Endothelial cell of umbilical vein (primary cell): ENCODE measurements at regions not wholly inside any gene's neighbourhood (a gene's known extent, or its start where the extent isn't known, plus 50 kb on each side); places are given as distances from the start of the nearest gene placed in this dataset.
"Not testable (repeated sequence)": the region's sequence is repeated elsewhere in the genome, so short reads cannot be mapped to it uniquely, and the experiment has no call there.

Source experiments
- BruUV-seq: library from RNA; stranded (reverse); fragments of 400-500 nt; replicated peaks from 2 replicates; lab custom pipeline; 2021; lab: Mats Ljungman, UMichigan
- CTCF ChIA-PET: fragments of 300-600, 350-600 bp; sonication (Branson Sonifier 250); formaldehyde crosslinking; loops from one replicate; lab custom pipeline; 2021; ENCODE audit warnings: antibody characterized with exemption, inconsistent platforms; lab: Charles Lee
- POLR2A ChIA-PET: fragments of 300-600, 350-600 bp; sonication (Branson Sonifier 250); formaldehyde crosslinking; loops from one replicate; lab custom pipeline; 2021; ENCODE audit warnings: antibody characterized with exemption, inconsistent platforms; lab: Charles Lee
- DNase-seq: peaks from one replicate; pipeline ENCODE4 v3.0.0-alpha.2; 2011; ENCODE audit warnings: low read depth, low spot score
- FAIRE-seq: peaks from 2 replicates; lab custom pipeline; 2011; peaks lifted over from hg19 to GRCh38; lab: Jason Lieb, UNC
- H2AFZ ChIP-seq: 2 replicates; pipeline ENCODE4 v1.6.0; 2012; ENCODE audit warnings: low read depth, low read length, control low read depth, inconsistent platforms
- H3K27ac ChIP-seq: 2 replicates; pipeline ENCODE4 v1.5.1; 2011; ENCODE audit warnings: low read depth, mild to moderate bottlenecking, control low read depth, low read length, moderate library complexity; ENCODE audit not compliant: insufficient read depth
- H3K27me3 ChIP-seq, 2 experiments: 2 replicates each; pipeline versions ENCODE4 v1.6.0 to v1.6.1; 2011; ENCODE audit warnings: low read length in 2 of 2, mixed read lengths in 1 of 2; ENCODE audit not compliant: control insufficient read depth in 2 of 2, insufficient read depth in 2 of 2
- H3K36me3 ChIP-seq, 2 experiments: 2 replicates in 1 of 2; 3 replicates in 1 of 2; pipeline ENCODE4 v1.5.1; 2011; ENCODE audit warnings: low read length in 2 of 2, mild to moderate bottlenecking in 1 of 2, moderate library complexity in 1 of 2; ENCODE audit not compliant: control insufficient read depth in 2 of 2, insufficient read depth in 2 of 2; ENCODE audit errors: extremely low read depth in 1 of 2
- H3K4me1 ChIP-seq: 3 replicates; pipeline ENCODE4 v1.5.1; 2011; ENCODE audit warnings: mild to moderate bottlenecking, low read length; ENCODE audit not compliant: control insufficient read depth, insufficient read depth; ENCODE audit errors: extremely low read depth
- H3K4me2 ChIP-seq: 2 replicates; pipeline ENCODE4 v1.6.1; 2011; ENCODE audit warnings: low read length, control low read depth, mixed read lengths; ENCODE audit not compliant: insufficient read depth
- H3K4me3 ChIP-seq, 3 experiments: fragments of 200-600 bp in 1 of 3; sonication (generic), shearing (Covaris generic) in 1 of 3; replicated peaks in 1 of 3; 2 replicates each; pipeline ENCODE4 v1.5.1; 2011 to 2016; ENCODE audit warnings: control low read depth in 3 of 3, low read length in 3 of 3, mild to moderate bottlenecking in 2 of 3, inconsistent platforms in 1 of 3, low read depth in 1 of 3, moderate library complexity in 1 of 3; ENCODE audit not compliant: insufficient read depth in 1 of 3
- H3K79me2 ChIP-seq: 2 replicates; pipeline ENCODE4 v1.6.0; 2012; ENCODE audit warnings: low read length, inconsistent platforms; ENCODE audit not compliant: control insufficient read depth, insufficient read depth
- H3K9ac ChIP-seq: replicated peaks from 2 replicates; pipeline ENCODE3; 2011; ENCODE audit warnings: low read length, control low read depth; ENCODE audit not compliant: insufficient read depth; ENCODE audit errors: extremely low read depth
- H3K9me1 ChIP-seq: replicated peaks from 3 replicates; pipeline ENCODE4 v1.6.0; 2011; ENCODE audit warnings: mild to moderate bottlenecking, low read length; ENCODE audit not compliant: control insufficient read depth, insufficient read depth; ENCODE audit errors: extremely low read depth
- H3K9me3 ChIP-seq: replicated peaks from 2 replicates; pipeline ENCODE4 v1.5.1; 2012; ENCODE audit warnings: low read length, inconsistent platforms; ENCODE audit not compliant: control insufficient read depth, insufficient read depth
- H4K20me1 ChIP-seq: replicated peaks from 2 replicates; pipeline ENCODE3; 2011; ENCODE audit warnings: mild to moderate bottlenecking, low read length; ENCODE audit not compliant: control insufficient read depth, insufficient read depth; ENCODE audit errors: extremely low read depth
- EZH2 ChIP-seq: IDR thresholded peaks from 2 replicates; pipeline ENCODE4 v1.6.1; 2012; ENCODE audit warnings: borderline replicate concordance, low read depth, mild to moderate bottlenecking, moderate library complexity, low read length, inconsistent platforms; ENCODE audit not compliant: severe bottlenecking
- FOS ChIP-seq: IDR thresholded peaks from 2 replicates; pipeline ENCODE4 v1.6.1; 2011; ENCODE audit warnings: mild to moderate bottlenecking, low read length, moderate library complexity, borderline replicate concordance; ENCODE audit not compliant: insufficient read depth
- GATA2 ChIP-seq: IDR thresholded peaks from 2 replicates; pipeline ENCODE4 v1.7.0; 2011; ENCODE audit warnings: low read depth, mild to moderate bottlenecking, moderate library complexity, mixed read lengths, low read length; ENCODE audit not compliant: insufficient read length, insufficient read depth
- JUN ChIP-seq: IDR thresholded peaks from 2 replicates; pipeline ENCODE4 v1.6.1; 2011; ENCODE audit warnings: borderline replicate concordance, low read depth; ENCODE audit not compliant: insufficient read length, insufficient read depth
- MYC ChIP-seq: IDR thresholded peaks from one replicate; pipeline ENCODE4 v1.6.1; 2011; ENCODE audit warnings: mild to moderate bottlenecking, low read depth, low read length
- POLR2A ChIP-seq: IDR thresholded peaks from 2 replicates; pipeline ENCODE4 v1.6.1; 2012; ENCODE audit warnings: low read depth, mild to moderate bottlenecking, control low read depth, low read length
- POLR2AphosphoS5 ChIP-seq: IDR thresholded peaks from 2 replicates; pipeline ENCODE4 v1.6.1; 2012; ENCODE audit warnings: low read depth, mild to moderate bottlenecking, control low read depth, low read length, moderate library complexity; ENCODE audit not compliant: insufficient read depth
- dilution Hi-C: fragments of 300-500 bp; cut with MboI; formaldehyde crosslinking; loops from one replicate; pipeline ENCODE4 v1.15.0; 2019; ENCODE audit warnings: low sequenced_read_pairs; ENCODE audit not compliant: extremely low pct_ligation_motif_present
- intact Hi-C: fragments of 100-400 bp; cut with micrococcal nuclease; formaldehyde crosslinking; loops from one replicate; pipeline ENCODE4 v1.10.0; 2022
- TF ChIP-seq, protein P1 (sequence below): IDR thresholded peaks from 2 replicates; pipeline ENCODE4 v1.6.1; 2011; ENCODE audit not compliant: insufficient read depth, insufficient read length
- TF ChIP-seq, protein P2 (sequence below), 2 donors: IDR thresholded peaks; 1 replicate in 1 of 2; 2 replicates in 1 of 2; pipeline ENCODE4 v1.5.1; 2011; ENCODE audit warnings: low read length in 2 of 2, mild to moderate bottlenecking in 2 of 2, moderate library complexity in 2 of 2, control low read depth in 1 of 2, inconsistent platforms in 1 of 2, low read depth in 1 of 2; ENCODE audit not compliant: insufficient read depth in 1 of 2; ENCODE audit errors: extremely low read depth in 1 of 2

DNA sequence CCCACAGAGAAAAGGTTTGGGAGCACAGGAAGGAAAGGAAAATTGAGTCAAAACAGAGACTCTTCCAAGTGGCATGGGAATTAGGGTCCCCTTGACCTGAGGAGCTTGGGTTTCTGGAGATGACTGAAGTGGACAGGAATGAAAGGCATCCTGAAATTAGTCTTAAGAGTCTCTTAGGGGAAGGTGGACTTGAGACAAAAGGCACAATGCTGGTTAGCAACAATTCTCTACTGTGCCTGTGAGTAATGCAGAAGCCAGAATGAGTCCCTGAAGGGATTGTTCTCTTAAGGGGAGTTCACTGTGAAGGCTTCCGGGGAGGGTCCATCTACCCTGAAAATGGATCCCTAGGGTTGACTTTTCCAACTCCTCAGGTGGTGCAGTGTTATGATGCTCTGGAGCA lies 58.4 kb upstream of the FOXE1 start:
- DNase-seq (no peak), FAIRE-seq (no peak)
- dilution Hi-C loops (no loop called here), intact Hi-C loops (no loop called here)
- POLR2A ChIA-PET: no interaction called here
- no peaks in the 10 kb centered on the region for H3K36me3 ChIP-seq
- no peak overlapping the region for H3K4me2 ChIP-seq
- no peaks in the 10 kb centered on the region for H3K79me2 ChIP-seq
- CTCF ChIA-PET: no interaction called here
- H3K9me1 ChIP-seq: no peaks in the 10 kb centered on the region
- H2AFZ ChIP-seq: no peak overlapping the region
- no TSS peak for BruUV-seq
- no peak overlapping the region for H3K27ac ChIP-seq
- H3K4me3 ChIP-seq: no peak overlapping the region
- no peak overlapping the region for H3K9ac ChIP-seq
- H3K9me3 ChIP-seq: no peaks in the 10 kb centered on the region
- H3K4me1 ChIP-seq: no peaks in the 10 kb centered on the region
- peaks cover 9 to 16% of the 10 kb centered on the region in 2 experiments for H3K27me3 ChIP-seq
- H4K20me1 ChIP-seq: no peaks in the 10 kb centered on the region
- TF ChIP-seq, protein P1, sequence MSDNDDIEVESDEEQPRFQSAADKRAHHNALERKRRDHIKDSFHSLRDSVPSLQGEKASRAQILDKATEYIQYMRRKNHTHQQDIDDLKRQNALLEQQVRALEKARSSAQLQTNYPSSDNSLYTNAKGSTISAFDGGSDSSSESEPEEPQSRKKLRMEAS: no peak
- no peak for TF ChIP-seq POLR2AphosphoS5
- TF ChIP-seq POLR2A: no peak
- no peak for TF ChIP-seq FOS
- no peak for TF ChIP-seq GATA2
- TF ChIP-seq, protein P2, sequence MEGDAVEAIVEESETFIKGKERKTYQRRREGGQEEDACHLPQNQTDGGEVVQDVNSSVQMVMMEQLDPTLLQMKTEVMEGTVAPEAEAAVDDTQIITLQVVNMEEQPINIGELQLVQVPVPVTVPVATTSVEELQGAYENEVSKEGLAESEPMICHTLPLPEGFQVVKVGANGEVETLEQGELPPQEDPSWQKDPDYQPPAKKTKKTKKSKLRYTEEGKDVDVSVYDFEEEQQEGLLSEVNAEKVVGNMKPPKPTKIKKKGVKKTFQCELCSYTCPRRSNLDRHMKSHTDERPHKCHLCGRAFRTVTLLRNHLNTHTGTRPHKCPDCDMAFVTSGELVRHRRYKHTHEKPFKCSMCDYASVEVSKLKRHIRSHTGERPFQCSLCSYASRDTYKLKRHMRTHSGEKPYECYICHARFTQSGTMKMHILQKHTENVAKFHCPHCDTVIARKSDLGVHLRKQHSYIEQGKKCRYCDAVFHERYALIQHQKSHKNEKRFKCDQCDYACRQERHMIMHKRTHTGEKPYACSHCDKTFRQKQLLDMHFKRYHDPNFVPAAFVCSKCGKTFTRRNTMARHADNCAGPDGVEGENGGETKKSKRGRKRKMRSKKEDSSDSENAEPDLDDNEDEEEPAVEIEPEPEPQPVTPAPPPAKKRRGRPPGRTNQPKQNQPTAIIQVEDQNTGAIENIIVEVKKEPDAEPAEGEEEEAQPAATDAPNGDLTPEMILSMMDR (IDR thresholded peaks at IDR 0.05; ENCODE audit: extremely low read depth in 1 of 2, insufficient read depth in 1 of 2, low read depth in 1 of 2, low read length in 2 of 2): no peak
- TF ChIP-seq EZH2: no peak
- no peak for TF ChIP-seq JUN
- no peak for TF ChIP-seq MYC

DNA sequence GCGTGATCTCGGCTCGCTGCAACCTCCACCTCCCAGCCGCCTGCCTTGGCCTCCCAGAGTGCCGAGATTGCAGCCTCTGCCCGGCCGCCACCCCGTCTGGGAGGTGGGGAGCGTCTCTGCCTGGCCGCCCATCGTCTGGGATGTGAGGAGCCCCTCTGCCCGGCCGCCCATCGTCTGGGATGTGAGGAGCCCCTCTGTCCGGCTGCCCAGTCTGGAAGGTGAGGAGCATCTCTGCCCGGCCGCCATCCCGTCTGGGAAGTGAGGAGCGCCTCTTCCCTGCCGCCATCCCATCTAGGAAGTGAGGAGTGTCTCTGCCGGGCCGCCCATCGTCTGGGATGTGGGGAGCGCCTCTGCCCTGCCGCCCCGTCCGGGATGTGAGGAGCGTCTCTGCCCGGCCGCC lies 56.9 kb upstream of the FOXE1 start:
- H3K4me1 ChIP-seq, DNase-seq, H3K79me2 ChIP-seq, H3K4me2 ChIP-seq, CTCF ChIA-PET, H3K4me3 ChIP-seq, H3K9me3 ChIP-seq, H3K9ac ChIP-seq, dilution Hi-C loops, FAIRE-seq, H3K27ac ChIP-seq, H4K20me1 ChIP-seq, BruUV-seq, POLR2A ChIA-PET, H3K9me1 ChIP-seq, H2AFZ ChIP-seq, intact Hi-C loops, H3K36me3 ChIP-seq: not testable (repeated sequence)
- H3K27me3 ChIP-seq: peaks cover 15 to 19% of the 10 kb centered on the region in 2 experiments
